Liver (tissue), 8 donors: ENCODE measurements at regions not wholly inside any gene's neighbourhood (a gene's known extent, or its start where the extent isn't known, plus 50 kb on each side); places are given as distances from the start of the nearest gene placed in this dataset.

Experiments
- DNase-seq: peaks from one replicate; pipeline ENCODE4 v3.0.0-alpha.2; 2017; ENCODE audit warnings: low spot score
- H3K27ac ChIP-seq, 2 donors: one replicate each; pipeline ENCODE4 v1.7.0; 2013; ENCODE audit warnings: inconsistent platforms in 2 of 2, low read length in 2 of 2, control low read depth in 1 of 2, low read depth in 1 of 2, mild to moderate bottlenecking in 1 of 2
- H3K27me3 ChIP-seq, 4 donors: one replicate each; pipeline versions ENCODE4 v1.6.1 to v1.7.0; 2013; ENCODE audit warnings: low read length in 3 of 4, inconsistent platforms in 1 of 4, mild to moderate bottlenecking in 1 of 4, moderate library complexity in 1 of 4; ENCODE audit not compliant: control insufficient read depth in 4 of 4, insufficient read depth in 4 of 4
- H3K36me3 ChIP-seq, 4 donors: one replicate each; pipeline versions ENCODE4 v1.6.1 to v1.7.0; 2013; ENCODE audit warnings: low read length in 3 of 4, mild to moderate bottlenecking in 3 of 4, low read depth in 1 of 4, moderate library complexity in 1 of 4; ENCODE audit not compliant: control insufficient read depth in 4 of 4, insufficient read depth in 3 of 4
- H3K4me1 ChIP-seq, 4 donors: one replicate each; pipeline versions ENCODE4 v1.6.1 to v1.7.0; 2013; ENCODE audit warnings: low read length in 3 of 4, mild to moderate bottlenecking in 3 of 4, moderate library complexity in 1 of 4; ENCODE audit not compliant: control insufficient read depth in 4 of 4, insufficient read depth in 4 of 4
- H3K4me3 ChIP-seq, 3 donors: one replicate each; pipeline versions ENCODE4 v1.6.1 to v1.7.0; 2013; ENCODE audit warnings: low read length in 3 of 3, control low read depth in 1 of 3, low read depth in 1 of 3, mild to moderate bottlenecking in 1 of 3
- H3K9ac ChIP-seq, 2 donors: one replicate each; pipeline ENCODE4 v1.7.0; 2013; ENCODE audit warnings: low read length in 2 of 2, mild to moderate bottlenecking in 2 of 2, moderate library complexity in 2 of 2, control low read depth in 1 of 2, low read depth in 1 of 2
- H3K9me3 ChIP-seq, 4 donors: one replicate each; pipeline versions ENCODE4 v1.6.1 to v1.7.0; 2013; ENCODE audit warnings: low read length in 3 of 4; ENCODE audit not compliant: control insufficient read depth in 4 of 4
- ATF3 ChIP-seq: IDR thresholded peaks from 2 replicates; pipeline ENCODE4 v1.6.1; 2016; ENCODE audit warnings: antibody characterized with exemption
- CTCF ChIP-seq: fragments of 150-350 bp; IDR thresholded peaks from 2 replicates; pipeline ENCODE4 v1.5.1; 2017; ENCODE audit warnings: improper control_type of control experiment, low read depth, low read length; ENCODE audit not compliant: missing input control
- EGR1 ChIP-seq, 2 donors: IDR thresholded peaks; 2 replicates each; pipeline ENCODE4 v1.6.1; 2016 to 2018; ENCODE audit warnings: antibody characterized with exemption in 2 of 2, low read depth in 2 of 2
- FOXA2 ChIP-seq: IDR thresholded peaks from 2 replicates; pipeline ENCODE4 v1.6.1; 2016; ENCODE audit warnings: antibody characterized with exemption
- HNF4A ChIP-seq, 2 donors: conservative IDR thresholded peaks; 2 replicates each; pipeline ENCODE4 v1.6.1; 2016; ENCODE audit warnings: antibody characterized with exemption in 2 of 2, mild to moderate bottlenecking in 2 of 2
- HNF4G ChIP-seq: IDR thresholded peaks from 2 replicates; pipeline ENCODE4 v1.6.1; 2016; ENCODE audit warnings: antibody characterized with exemption
- JUND ChIP-seq, 2 donors: IDR thresholded peaks; 2 replicates each; pipeline ENCODE4 v1.6.1; 2016; ENCODE audit warnings: antibody characterized with exemption in 2 of 2
- MAX ChIP-seq: IDR thresholded peaks from 2 replicates; pipeline ENCODE4 v1.6.1; 2016; ENCODE audit warnings: antibody characterized with exemption
- NR2F2 ChIP-seq: IDR thresholded peaks from 2 replicates; pipeline ENCODE4 v1.6.1; 2016; ENCODE audit warnings: antibody characterized with exemption
- REST ChIP-seq: IDR thresholded peaks from 2 replicates; pipeline ENCODE4 v1.6.1; 2016; ENCODE audit warnings: antibody characterized with exemption, mild to moderate bottlenecking
- RXRA ChIP-seq, 2 donors: IDR thresholded peaks; 2 replicates each; pipeline ENCODE4 v1.6.1; 2017 to 2018; ENCODE audit warnings: antibody characterized with exemption in 2 of 2, mild to moderate bottlenecking in 1 of 2
- SP1 ChIP-seq: IDR thresholded peaks from 2 replicates; pipeline ENCODE4 v1.6.1; 2018; ENCODE audit warnings: antibody characterized with exemption, mild to moderate bottlenecking
- TAF1 ChIP-seq: conservative IDR thresholded peaks from 2 replicates; pipeline ENCODE4 v1.6.1; 2016; ENCODE audit warnings: antibody characterized with exemption, mild to moderate bottlenecking
- YY1 ChIP-seq: IDR thresholded peaks from 2 replicates; pipeline ENCODE4 v1.6.1; 2016; ENCODE audit warnings: antibody characterized with exemption, mild to moderate bottlenecking
- ZBTB33 ChIP-seq: IDR thresholded peaks from 2 replicates; pipeline ENCODE4 v1.6.1; 2016; ENCODE audit warnings: antibody characterized with exemption
- WGBS: extraction: QIAGEN DNeasy Blood & Tissue Kit; methylation state at CpG from one replicate; pipeline ENCODE4 v1.1.7; 2013; 5-methylcytosine and 5-hydroxymethylcytosine counted together
- donor health status: healthy.
- donor health status: healthy.
- donor health status: healthy.
- donor health status: healthy.
- donor health status: healthy.

GRCh38 chr11:29657709-29658108 lies 359.1 kb downstream of the KCNA4 start:
- 67% methylated on average over 2 of the region's 2 CpGs for WGBS
- no peak for DNase-seq
- H3K4me1 ChIP-seq: no peaks in the 10 kb centered on the region
- TF ChIP-seq HNF4A (conservative IDR thresholded peaks at IDR 0.05) (peak in 1 of 2 donors; percentile 7), RXRA (IDR thresholded peaks at IDR 0.05) (peak in 1 of 2 donors; percentile 29), NR2F2 (no peak)
- no peaks in the 10 kb centered on the region for H3K36me3 ChIP-seq
- H3K27me3 ChIP-seq: no peaks in the 10 kb centered on the region
- H3K27ac ChIP-seq: no peak overlapping the region
- H3K9ac ChIP-seq: no peak overlapping the region
- H3K4me3 ChIP-seq: no peak overlapping the region
- H3K9me3 ChIP-seq: peaks cover 0 to 3% (median 0%) of the 10 kb centered on the region in 4 donors

GRCh38 chr11:29656597-29656996 lies 360.2 kb downstream of the KCNA4 start:
- Histone ChIP-seq H3K27ac (no peak overlapping the region), H3K4me1 (no peaks in the 10 kb centered on the region), H3K4me3 (no peak overlapping the region), H3K9ac (no peak overlapping the region), H3K36me3 (no peaks in the 10 kb centered on the region), H3K9me3 (no peaks in the 10 kb centered on the region), H3K27me3 (no peaks in the 10 kb centered on the region)
- WGBS: 84% methylated on average over 3 of the region's 3 CpGs
- TF ChIP-seq FOXA2: no peak
- no peak for TF ChIP-seq SP1
- TF ChIP-seq HNF4A (conservative IDR thresholded peaks at IDR 0.05): no peak
- no peak for TF ChIP-seq RXRA (IDR thresholded peaks at IDR 0.05)
- TF ChIP-seq CTCF: no peak
- TF ChIP-seq JUND (IDR thresholded peaks at IDR 0.05): no peak
- no peak for TF ChIP-seq ZBTB33
- no peak for TF ChIP-seq EGR1 (IDR thresholded peaks at IDR 0.05; ENCODE audit: low read depth in 2 of 2)
- TF ChIP-seq TAF1: no peak
- TF ChIP-seq YY1: no peak
- no peak for DNase-seq

GRCh38 chr11:29645373-29645772 lies 371.5 kb downstream of the KCNA4 start:
- no peak for TF ChIP-seq TAF1
- TF ChIP-seq REST: no peak
- TF ChIP-seq YY1: no peak
- TF ChIP-seq FOXA2: no peak
- no peak for TF ChIP-seq JUND (IDR thresholded peaks at IDR 0.05)
- no peak for TF ChIP-seq SP1
- no peak for TF ChIP-seq HNF4G
- no peak for TF ChIP-seq RXRA (IDR thresholded peaks at IDR 0.05)
- no peak for TF ChIP-seq MAX
- TF ChIP-seq ZBTB33: no peak
- TF ChIP-seq ATF3: no peak
- no peaks in the 10 kb centered on the region for H3K27me3 ChIP-seq
- H3K4me3 ChIP-seq: no peak overlapping the region
- no peak for DNase-seq
- H3K27ac ChIP-seq: no peak overlapping the region
- H3K4me1 ChIP-seq: no peaks in the 10 kb centered on the region
- H3K9me3 ChIP-seq: no peaks in the 10 kb centered on the region
- no peak overlapping the region for H3K9ac ChIP-seq
- 94% methylated on average over 1 of the region's 1 CpG for WGBS
- H3K36me3 ChIP-seq: no peaks in the 10 kb centered on the region
